Prostate gland (tissue), 2 donors: ENCODE measurements at regions not wholly inside any gene's neighbourhood (a gene's known extent, or its start where the extent isn't known, plus 50 kb on each side); places are given as distances from the start of the nearest gene placed in this dataset.

Experiments
- POLR2A ChIP-seq: fragments of 450-650 bp; IDR thresholded peaks from one replicate; pipeline ENCODE4 v1.6.1; 2016; ENCODE audit warnings: antibody characterized with exemption, mild to moderate bottlenecking
- POLR2AphosphoS5 ChIP-seq: sonication (generic); formaldehyde crosslinking; IDR thresholded peaks from one replicate; pipeline ENCODE4 v1.6.1; 2017; ENCODE audit warnings: antibody characterized with exemption
- TF ChIP-seq, protein P1 (sequence below), 4 experiments: fragments of 200-600 bp in 2 of 4; fragments of 450-650 bp in 2 of 4; sonication (generic) in 2 of 4; IDR thresholded peaks; 1 replicate in 3 of 4; 2 replicates in 1 of 4; pipeline ENCODE4 v1.5.1; 2016 to 2019; ENCODE audit warnings: antibody characterized with exemption in 4 of 4, mild to moderate bottlenecking in 2 of 4, moderate library complexity in 2 of 4

DNA sequence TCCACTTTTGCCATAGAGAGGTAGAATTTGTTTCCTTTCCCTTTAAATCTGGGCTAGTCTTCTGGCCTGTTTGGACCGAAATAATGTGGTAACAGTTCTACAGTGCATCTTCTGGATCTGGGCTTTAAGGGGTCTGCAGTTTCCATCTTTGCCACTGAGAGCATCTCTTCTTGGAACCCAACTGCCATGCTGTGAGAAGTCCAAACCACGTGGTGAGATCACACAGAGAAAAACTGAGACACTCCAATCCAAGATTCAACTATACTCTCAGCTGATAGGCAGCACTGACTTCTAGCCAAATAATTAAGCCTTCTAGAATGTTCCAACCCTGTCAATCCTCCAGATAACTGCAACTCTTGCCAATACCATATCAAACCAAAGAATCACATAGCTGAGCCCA is 261.1 kb downstream of the INSIG2 start:
- TF ChIP-seq POLR2A (no peak), POLR2AphosphoS5 (no peak)
- TF ChIP-seq, protein P1, sequence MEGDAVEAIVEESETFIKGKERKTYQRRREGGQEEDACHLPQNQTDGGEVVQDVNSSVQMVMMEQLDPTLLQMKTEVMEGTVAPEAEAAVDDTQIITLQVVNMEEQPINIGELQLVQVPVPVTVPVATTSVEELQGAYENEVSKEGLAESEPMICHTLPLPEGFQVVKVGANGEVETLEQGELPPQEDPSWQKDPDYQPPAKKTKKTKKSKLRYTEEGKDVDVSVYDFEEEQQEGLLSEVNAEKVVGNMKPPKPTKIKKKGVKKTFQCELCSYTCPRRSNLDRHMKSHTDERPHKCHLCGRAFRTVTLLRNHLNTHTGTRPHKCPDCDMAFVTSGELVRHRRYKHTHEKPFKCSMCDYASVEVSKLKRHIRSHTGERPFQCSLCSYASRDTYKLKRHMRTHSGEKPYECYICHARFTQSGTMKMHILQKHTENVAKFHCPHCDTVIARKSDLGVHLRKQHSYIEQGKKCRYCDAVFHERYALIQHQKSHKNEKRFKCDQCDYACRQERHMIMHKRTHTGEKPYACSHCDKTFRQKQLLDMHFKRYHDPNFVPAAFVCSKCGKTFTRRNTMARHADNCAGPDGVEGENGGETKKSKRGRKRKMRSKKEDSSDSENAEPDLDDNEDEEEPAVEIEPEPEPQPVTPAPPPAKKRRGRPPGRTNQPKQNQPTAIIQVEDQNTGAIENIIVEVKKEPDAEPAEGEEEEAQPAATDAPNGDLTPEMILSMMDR (IDR thresholded peaks at IDR 0.05), result no peak
